WI38 (cell line): ENCODE measurements at regions not wholly inside any gene's neighbourhood (a gene's known extent, or its start where the extent isn't known, plus 50 kb on each side); places are given as distances from the start of the nearest gene placed in this dataset.

Experiments
- H3K4me3 ChIP-seq: 2 replicates; pipeline ENCODE4 v1.5.1; 2011; ENCODE audit warnings: low read depth, mild to moderate bottlenecking, control low read depth, low read length
- CTCF ChIP-seq: IDR thresholded peaks from 2 replicates; pipeline ENCODE4 v1.5.1; 2012; ENCODE audit warnings: low read depth, mild to moderate bottlenecking, control low read depth, low read length

- TF ChIP-seq CTCF: no peak
- no peak overlapping the region for H3K4me3 ChIP-seq
Measured at GRCh38 chr20:17044891-17045290, 181.9 kb upstream of the PCSK2 start.

- no peak for TF ChIP-seq CTCF
Measured at GRCh38 chr20:17059465-17059864, 167.4 kb upstream of the PCSK2 start.

GRCh38 chr20:17061715-17062114 lies 165.1 kb upstream of the PCSK2 start:
- H3K4me3 ChIP-seq: no peak overlapping the region
- no peak for TF ChIP-seq CTCF

More at GRCh38 chr20:17059465-17059864, 167.4 kb upstream of the PCSK2 start:
- H3K4me3 ChIP-seq: no peak overlapping the region

- H3K4me3 ChIP-seq: no peak overlapping the region
- no peak for TF ChIP-seq CTCF
Measured at GRCh38 chr20:17062712-17063111, 164.1 kb upstream of the PCSK2 start.

GRCh38 chr20:17066902-17067301 lies 159.9 kb upstream of the PCSK2 start:
- no peak for TF ChIP-seq CTCF
- H3K4me3 ChIP-seq: no peak overlapping the region

GRCh38 chr20:17068084-17068711 lies 158.6 kb upstream of the PCSK2 start:
- no peak overlapping the region for H3K4me3 ChIP-seq
- no peak for TF ChIP-seq CTCF

GRCh38 chr20:17077030-17077429 lies 149.8 kb upstream of the PCSK2 start:
- TF ChIP-seq CTCF: no peak
- H3K4me3 ChIP-seq: no peak overlapping the region
